ENCODE measurements at regions not wholly inside any gene's neighbourhood (a gene's known extent, or its start where the extent isn't known, plus 50 kb on each side); places are given as distances from the start of the nearest gene placed in this dataset.

DNA sequence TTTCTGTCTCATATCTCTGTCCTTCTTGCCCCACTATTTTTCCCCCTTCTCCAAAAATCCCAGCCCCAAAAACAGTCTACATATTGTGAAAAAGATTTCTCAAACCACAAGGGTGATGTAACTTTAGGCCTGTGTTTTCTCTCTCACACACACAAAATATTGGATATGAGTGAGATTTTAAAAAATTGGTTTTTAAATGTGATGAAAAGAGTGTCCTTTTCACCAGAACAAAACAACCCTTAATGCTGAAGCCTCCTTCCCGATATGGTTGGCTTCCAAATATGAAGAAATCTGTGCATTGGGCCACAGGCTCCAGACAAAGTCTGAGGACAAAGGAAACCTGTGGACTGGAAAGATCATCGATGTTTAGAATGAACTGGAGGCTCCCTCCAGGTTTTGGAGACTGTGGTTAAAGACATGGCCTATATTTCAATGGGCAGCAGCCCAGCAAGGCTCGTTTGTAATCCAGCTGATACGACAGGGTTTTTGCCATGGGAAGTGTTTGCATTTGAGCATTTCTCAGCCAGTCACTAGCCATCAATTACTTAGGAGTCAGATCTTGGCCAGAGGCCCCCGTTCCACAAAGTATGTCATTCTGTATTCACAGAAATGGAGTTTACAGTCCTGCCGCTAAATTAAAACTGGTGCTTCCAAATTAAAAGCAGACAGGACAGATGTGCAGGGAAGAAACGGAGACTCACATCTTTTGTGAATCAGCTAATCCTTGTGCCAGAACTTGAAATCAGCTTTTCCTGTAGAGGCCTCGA lies 546.3 kb downstream of the EBF1 start:
- DNase-seq, result peak; percentile 86

DNA sequence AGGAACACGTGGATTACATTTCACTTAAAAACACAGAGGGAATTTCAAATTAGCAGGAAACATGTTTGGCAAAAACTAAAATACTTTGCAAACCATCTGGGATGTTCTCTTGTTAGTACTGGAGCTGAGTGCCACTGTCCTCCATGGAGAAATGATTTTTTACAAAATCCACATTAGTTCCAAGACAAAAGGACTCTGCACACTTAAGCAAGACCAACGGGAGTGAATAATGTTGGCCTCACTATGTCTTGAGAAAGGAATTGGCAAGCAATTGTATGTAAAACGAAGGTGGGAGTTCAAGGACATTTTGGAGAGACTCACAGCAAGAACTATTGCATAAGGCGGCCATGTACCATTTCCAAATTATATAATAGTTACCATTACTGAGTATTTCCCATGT lies 547.5 kb downstream of the EBF1 start:
- DNase-seq, result no peak

DNA sequence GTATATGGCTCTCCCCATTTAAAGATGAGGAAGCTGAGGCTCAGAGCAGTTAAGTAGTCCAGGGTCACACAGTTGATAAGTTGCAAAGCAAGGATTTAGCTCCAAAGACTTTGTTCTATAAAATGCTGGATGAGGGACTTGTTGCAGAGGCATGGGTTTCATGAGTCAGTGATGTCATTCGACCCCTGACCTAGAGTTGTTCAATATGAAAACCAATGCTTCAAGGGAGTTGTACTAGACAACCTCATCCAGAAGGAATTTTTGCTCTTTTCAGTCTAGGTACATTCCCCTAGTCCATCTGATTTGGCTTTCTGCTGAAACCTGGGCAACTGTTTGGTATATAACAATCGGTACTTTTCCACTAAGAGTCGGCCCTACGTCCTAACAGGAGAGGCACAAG lies 550.4 kb downstream of the EBF1 start:
- no peak for DNase-seq

DNA sequence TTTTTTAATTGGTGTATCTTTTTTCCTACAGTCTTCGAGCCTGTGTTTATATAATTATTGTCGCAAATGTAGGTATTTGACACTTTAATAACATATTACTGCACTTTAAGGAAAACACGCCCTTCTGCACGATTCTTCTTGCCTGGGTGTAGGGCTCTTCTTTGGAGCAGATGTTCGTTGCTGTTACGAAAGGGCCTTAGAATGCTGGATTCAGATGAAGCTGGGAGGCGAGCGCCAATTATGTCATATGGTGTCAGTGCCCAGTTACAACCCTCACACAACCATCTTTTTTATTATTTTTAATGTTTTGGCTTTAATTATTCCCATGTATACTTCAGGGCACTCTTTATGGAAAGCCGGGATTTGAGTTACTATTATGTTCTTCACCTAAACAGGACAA lies 553.0 kb downstream of the EBF1 start:
- no peak for DNase-seq

DNA sequence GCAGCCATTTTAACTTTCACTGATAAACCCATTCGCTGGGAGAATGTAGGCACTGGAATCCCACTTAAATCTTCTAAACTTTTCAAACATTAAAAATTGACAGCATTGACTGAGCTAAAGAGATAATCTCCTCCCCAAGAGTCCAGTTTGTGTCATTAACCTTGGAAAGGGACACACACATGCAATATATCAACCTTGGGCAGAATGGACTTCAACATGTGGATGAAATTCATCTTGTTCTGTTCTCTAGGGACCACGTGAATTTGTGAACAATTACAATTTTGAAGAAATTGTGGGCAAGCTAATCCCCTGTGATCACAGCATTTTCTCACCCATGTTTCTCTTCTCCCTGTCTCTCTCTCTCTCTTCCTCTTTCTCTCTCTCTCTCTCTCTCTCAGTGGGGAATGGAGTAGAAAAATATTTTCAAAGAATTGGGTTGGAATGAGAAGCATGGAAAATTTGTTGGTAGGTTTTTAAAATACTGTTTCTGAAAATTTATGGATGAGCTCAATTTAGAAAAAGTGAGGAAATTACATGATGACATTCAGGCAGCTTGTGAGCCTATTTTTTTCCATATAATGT lies 553.7 kb downstream of the EBF1 start:
- DNase-seq, result no peak

DNA sequence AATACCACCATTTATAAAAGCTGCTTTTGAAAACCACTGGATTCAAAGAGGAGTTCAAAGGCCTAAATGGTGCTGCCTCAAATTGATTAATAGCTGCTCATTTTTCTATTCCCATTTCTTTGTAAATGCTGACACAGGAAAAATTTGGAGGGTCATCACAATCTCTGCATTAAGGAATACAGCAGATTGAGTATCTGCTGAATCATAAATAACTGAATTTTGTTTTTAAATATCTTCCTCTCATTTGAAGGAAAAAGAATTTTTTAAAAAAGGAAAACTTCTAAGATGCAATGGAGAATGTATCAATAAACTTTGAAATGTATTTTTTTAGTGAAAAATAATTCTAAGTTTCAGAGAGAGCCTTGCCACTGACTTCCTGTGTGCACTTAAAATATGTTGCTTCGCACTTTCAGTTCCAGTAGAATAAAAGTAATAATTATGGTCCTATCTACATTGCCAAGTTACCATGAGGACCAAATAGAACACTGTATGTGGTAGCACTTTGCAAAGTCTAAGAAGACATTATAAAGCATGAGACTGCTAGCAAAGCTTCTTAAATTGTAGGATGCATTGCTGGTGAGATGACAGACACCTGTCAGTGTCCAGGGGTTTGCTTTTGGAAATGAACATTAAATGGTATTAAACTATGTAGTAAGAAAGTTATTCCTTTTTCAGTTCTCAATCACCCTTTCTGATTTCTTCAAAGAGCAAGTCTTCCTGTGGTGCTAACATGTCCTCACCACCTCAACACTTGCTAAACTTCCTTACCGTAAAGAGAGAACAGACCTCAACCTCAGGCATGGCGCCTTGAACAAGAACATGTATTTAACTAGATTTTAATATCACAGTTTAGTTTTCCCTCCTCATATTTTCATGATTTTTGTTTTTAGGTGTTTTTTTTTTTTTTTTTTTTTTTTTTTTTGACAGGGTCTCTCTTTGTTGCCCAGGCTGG lies 555.1 kb downstream of the EBF1 start:
- DNase-seq, result no peak

DNA sequence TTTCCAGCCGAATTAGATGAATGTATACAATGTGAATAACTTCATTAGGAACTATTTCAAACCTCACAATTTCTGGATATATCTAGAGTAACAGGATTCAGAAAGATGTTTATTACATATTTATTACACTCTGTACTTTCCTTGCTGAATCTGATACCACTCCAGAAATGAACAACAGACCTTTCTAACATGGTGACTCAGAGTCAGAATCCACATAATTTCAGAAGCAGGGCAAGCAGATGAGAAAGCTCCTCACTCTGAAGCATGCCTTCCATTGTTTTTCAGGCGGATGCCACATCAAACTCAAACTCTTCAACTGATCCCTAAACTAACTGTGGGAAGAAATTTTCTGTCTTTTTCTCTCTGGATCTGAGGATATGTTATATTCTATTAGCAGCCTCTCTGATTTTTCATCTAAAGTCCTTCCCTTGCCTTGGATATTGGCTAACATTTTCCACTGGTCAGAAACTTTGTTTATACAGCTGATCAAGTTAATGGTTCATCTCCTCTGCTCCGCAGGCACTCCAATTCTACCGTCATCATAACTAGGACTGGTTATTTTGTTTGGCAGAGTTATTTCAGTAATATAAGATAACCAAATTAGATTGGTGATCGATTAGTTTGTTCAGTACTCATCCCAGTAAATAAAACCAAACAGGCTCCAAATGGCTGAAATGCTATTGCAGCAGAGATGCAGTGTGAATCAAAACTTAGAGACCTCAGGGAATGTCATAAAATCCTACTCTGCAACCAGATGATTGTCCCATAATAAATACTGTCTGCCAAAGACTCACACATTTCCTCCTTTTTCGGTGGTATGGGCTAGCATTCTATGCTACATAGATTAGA lies 556.0 kb downstream of the EBF1 start:
- no peak for DNase-seq

DNA sequence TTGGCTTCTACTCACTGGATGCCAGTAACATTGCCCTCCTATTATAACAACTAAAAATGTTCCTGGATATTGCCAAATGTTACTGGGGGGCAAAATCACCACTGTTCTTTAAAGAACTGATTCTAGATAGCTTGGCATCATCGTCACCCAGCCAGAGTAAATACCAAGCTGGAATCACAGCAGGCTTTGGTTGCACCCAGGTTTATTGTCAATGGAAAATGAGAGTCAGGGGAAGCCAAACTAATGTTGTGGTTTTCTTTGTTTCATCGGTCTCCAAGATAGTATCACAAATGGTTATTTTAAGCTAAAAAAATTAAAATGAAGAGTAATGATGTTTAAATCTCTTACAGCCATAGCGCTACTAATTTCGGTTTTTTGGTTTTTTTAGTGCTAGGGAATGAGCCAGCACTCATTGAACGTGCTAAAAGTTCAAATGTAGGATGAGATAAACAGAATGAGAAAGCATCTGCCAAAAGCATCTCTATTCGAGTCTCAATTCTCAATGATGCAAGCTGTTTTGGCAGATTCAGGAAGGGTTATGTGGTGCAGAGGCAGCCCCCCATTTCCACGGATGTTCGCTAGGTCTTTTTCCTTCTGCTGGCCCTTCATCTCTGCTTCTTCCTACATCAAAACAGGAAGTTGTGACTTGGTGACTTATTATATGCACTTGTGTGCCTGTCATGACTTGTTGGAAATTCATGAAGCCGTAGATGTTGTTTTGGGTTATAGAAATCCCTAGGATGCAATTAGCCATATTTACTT lies 558.0 kb downstream of the EBF1 start:
- DNase-seq, result no peak

DNA sequence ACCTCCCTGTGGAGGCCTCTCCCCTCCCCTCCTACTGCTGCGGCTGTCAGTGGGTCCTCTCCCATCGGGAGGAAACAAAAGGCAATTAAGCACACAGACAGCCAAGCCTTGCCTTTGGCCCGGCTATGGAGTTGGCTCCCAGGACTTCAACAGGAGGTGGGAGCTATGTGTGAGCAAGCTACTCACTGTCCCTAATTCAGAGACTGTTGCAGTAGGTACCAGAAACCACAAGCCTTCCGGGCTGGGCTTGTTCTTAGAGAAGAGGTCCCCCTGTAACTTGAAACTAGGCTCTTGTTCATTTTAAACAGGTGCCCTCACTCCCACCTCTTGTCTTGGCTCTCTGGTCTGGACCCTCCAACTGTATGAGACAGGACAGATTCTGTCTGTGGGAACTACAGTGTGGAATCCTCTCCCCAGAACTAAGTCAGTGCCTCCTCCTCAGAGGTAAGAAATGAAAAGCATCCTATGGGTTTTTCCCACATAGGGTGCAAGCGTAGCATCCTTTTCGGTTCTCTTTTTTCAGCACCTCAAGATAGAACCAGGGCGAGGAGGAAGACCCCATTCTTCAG lies 561.1 kb downstream of the EBF1 start:
- DNase-seq, result no peak

DNA sequence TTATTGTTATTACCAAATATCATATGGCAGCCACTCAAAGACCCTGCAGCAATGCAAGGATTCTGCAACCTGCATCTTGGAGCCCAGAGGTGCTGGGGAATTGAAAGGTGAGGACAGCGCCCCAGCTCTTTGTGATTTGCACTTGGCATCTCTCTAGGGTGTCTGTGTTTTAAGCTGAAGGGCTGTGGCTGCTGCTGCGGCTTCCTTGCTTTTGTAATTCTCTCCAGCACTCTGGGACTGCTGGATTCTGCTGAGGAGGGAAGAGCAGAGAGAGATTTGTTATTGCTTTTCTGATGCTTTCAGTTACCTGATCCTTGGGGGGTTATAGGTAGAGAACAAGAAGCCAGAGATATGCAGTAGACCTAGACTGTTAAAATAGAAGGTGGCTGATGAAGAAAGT lies 562.4 kb downstream of the EBF1 start:
- no peak for DNase-seq

DNA sequence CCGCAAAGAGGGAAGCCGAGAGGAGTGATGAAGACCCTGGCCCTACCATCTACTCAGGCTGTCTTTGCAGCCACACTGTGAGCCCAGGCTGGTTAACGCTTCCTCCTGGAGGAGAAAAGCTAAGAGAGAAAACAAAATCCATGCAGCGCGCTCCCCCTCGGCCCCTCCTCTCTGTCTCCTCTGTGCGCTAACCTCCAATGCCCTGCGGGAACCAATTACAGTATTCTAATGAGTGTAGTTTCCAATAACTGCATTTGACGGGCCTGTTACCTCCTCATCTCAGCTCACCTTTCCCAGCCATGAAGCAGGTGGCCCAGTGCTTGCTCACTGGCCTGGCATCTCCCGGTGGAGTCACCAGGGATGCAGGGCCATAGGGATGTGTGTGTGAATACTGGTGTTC lies 565.5 kb downstream of the EBF1 start:
- DNase-seq, result no peak

DNA sequence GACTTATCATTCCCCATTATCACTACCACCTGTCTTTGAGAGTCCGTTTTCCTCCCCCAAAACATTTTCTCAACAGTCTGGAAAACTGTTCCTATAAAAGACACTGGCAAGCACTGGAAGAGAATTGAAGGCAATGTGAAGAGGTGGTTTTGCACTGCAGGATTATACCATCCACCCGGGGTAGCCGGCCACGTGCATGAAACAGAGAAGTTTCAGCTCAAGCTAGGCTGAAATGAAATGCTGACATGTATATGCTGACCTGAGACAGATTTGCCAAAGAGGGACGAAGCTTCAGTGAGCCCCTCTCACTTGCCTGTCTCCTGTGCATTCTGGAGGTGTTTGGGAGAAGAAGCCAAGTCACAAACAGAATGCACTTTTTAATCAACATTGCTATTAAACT lies 567.0 kb downstream of the EBF1 start:
- no peak for DNase-seq

DNA sequence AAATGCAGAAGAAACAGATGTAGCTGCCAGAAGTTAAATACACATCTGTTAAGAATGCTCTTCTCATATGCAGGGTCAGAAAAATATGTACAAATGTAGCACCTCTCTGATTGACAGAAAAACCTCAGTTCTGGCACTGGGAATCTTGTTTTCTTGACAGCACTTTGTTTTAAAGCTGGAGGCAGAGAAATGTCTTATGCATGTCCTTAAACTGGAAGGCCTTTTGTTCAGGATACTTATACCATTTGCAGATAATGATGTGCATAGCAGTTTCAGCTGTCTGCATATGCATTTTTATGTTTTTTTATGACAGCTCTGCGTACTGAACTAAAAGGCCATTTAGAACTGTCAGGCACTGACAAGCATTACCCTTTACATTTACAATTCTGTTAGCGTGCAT lies 567.9 kb downstream of the EBF1 start:
- DNase-seq, result no peak

DNA sequence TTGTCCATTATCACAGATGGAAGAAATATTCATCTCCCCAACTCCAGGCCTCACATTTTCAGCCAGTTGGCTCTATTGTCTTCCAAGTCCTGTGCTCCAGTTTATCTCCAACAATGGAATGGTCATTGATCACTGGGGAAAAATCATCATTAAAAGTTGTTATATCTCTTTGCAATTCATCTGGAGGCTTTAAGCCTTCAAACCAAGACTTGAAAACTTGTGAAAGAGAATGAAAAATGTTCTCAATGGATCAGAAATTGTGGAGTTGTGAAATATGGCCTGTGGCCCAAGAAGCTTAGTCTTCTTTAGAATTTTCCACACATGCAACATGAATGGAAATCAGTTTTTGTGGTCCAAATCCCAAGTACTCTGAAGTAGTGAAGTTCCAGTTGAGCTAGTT lies 569.6 kb downstream of the EBF1 start:
- peak; percentile 70 for DNase-seq

DNA sequence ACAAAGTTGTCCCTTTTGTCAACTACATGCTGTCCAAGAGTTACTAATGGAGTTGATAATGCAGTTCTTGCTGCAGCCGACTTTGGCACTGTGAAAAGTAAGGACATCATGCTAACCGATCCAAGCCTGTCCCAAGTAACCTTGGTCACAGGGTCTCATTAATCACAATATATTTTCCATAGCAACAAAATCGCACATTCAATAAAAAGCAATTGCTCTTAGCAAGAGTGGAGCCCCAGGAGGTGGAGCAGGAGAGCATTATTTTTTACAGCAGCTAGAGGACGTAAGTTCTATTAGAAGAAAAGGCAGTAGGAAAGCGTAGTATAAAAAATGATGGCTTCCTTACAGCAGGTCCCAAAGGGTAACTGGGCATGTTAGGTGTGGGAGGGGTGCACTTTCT lies 570.3 kb downstream of the EBF1 start:
- no peak for DNase-seq

DNA sequence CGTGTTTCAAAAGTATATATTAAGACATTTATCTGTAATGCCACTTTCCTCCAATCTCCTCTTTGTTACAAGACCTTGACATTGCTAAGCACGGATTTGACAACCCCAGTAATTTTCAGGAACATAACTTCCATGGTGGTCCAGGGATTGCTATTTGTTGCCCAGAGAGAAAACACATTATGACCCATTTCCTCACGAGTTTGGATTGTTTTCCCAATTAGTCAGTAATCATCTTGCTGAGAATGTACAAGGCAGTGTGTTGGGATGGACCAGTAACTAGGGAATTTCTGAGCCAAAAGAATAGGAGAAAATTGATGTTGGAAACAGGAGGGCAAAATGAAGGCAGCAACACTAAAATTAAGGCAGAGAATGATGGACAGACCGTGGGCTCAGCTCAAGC lies 574.1 kb downstream of the EBF1 start:
- DNase-seq, result no peak

DNA sequence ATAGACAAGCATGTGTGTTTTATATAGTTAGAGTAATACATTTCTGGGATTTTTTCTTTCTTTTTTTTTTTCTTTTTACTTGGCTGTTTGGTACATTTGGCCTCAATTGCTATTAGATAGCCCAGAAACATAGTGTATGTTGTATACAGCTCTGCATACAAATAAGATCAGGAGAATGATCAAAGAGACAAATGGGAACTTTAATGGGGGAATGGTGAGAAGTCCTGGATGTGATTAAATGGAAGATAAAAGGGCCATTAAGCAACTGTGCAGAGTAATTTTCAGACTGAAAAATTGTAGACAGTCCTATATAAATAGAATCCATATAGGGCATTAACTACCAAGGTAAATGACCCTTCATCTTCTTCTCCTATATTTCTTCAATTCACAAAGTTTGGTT lies 575.6 kb downstream of the EBF1 start:
- DNase-seq, result no peak

DNA sequence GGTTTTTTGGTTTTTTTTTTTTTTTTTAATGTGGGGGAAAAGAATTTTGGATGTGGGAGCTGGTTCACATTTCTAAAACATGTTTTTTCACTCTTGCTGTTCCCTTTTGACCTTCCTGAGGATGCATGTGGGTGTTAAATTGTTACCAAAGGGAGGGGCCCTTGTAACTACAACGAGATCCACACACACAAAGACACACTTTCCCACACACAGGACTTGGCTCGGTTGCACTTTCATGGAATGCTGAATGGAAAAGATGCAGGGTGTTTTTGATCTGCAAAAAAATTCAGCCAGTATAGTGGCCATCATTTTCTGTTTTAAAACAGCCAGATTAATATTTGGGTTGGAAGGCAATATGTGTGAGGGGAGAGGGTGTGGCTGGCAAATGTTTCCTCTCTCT lies 576.9 kb downstream of the EBF1 start:
- peak; percentile 79 for DNase-seq

DNA sequence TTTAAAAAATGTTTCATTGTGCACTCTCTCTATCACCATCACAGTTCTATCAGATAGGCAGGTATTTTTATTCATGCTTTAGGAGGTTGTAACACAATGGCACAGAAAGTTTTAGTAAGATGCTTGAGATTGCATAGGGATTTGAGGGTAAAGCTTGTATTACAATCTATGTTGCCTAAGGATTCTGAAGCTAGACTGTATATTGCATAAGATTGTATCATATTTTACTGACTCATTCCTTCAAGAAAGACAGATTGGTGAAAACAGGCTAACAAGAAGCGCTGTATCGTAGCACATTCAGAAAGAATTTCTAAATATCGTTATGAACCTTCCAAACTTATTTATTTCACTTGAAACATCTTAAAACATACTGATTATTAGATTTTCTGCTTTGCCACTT lies 577.7 kb downstream of the EBF1 start:
- DNase-seq, result no peak

DNA sequence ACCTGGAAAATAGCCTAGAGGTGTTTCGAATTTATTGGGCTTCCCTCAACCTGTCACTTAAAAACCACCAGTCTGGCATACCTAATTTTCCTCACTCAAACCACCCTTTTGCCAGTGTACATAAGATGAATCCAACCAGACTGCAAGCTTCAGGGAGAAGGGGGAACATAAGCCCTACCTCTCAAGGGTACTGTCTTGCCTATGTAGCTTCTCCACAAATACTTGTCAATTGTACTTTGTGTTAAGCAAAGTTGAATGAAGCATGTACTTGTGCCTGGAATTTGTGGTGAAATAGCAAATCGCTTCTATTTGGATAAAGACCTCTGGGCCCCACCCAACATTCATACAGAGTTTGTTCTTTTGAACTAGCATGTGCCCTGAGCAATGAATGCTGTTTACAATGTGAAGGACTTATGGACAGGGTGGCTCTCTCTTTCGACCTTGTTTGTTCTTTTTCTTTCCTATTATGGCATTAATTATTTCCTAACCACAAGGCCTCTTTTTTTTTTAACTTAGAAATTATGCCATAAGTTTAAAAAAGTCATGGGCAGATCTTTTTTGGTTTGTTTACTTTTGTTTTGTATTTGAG lies 580.2 kb downstream of the EBF1 start:
- DNase-seq, result no peak

DNA sequence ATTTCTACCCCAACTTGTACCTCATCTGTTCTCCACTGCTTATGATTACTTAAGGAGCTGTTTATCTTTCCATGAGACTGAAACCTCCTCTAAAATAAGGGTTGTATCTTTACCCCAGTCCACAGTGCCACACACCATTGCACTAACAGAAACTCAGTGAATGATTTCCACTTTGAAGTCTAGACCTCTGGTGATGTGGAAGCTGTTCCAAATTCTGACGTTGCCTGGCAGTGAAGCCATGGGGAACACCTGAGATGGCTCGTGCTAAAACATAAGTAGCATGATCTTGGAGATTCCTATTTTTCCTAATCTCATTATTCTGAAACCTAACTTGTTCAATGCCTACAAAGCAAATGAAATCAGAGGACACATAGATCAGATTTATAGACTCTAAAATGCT lies 583.2 kb downstream of the EBF1 start:
- no peak for DNase-seq
